SK-N-SH treated with all-trans-retinoic acid at 6 μM for 48 hours (cell line): ENCODE measurements at regions not wholly inside any gene's neighbourhood (a gene's known extent, or its start where the extent isn't known, plus 50 kb on each side); places are given as distances from the start of the nearest gene placed in this dataset.

Experiments
- ARNTL ChIP-seq: fragments of 450-650 bp; formaldehyde crosslinking; IDR thresholded peaks from 2 replicates; pipeline ENCODE4 v1.5.0; 2020; ENCODE audit warnings: low read depth, mild to moderate bottlenecking, moderate library complexity, borderline replicate concordance
- BACH2 ChIP-seq: fragments of 250-450 bp; sonication (Bioruptor Pico); IDR thresholded peaks from 2 replicates; pipeline ENCODE4 v1.9.0; 2021; ENCODE audit warnings: mild to moderate bottlenecking, borderline replicate concordance
- ESRRG ChIP-seq: fragments of 250-450 bp; sonication (Bioruptor Pico); IDR thresholded peaks from 2 replicates; pipeline ENCODE4 v1.6.1; 2021; ENCODE audit warnings: mild to moderate bottlenecking
- RARB ChIP-seq: fragments of 250-450 bp; sonication (Bioruptor Pico); IDR thresholded peaks from 2 replicates; pipeline ENCODE4 v1.8.0; 2021; ENCODE audit warnings: mild to moderate bottlenecking, moderate library complexity
- ZFP3 ChIP-seq: fragments of 250-450 bp; sonication (Bioruptor Pico); IDR thresholded peaks from 2 replicates; pipeline ENCODE4 v1.5.0; 2020; ENCODE audit warnings: mild to moderate bottlenecking, moderate library complexity
- ZNF70 ChIP-seq: fragments of 450-650 bp; formaldehyde crosslinking; IDR thresholded peaks from 2 replicates; pipeline ENCODE4 v1.5.0; 2020; ENCODE audit warnings: mild to moderate bottlenecking, moderate library complexity
- TF ChIP-seq, protein P1 (sequence below): fragments of 250-450 bp; sonication (Bioruptor Pico); IDR thresholded peaks from 2 replicates; pipeline ENCODE4 v1.8.0; 2020; ENCODE audit warnings: mild to moderate bottlenecking, moderate library complexity, borderline replicate concordance
- TF ChIP-seq, protein P2 (sequence below): fragments of 250-450 bp; sonication (Bioruptor Pico); IDR thresholded peaks from 2 replicates; pipeline ENCODE4 v1.5.1; 2020; ENCODE audit warnings: low read depth, mild to moderate bottlenecking, moderate library complexity

DNA sequence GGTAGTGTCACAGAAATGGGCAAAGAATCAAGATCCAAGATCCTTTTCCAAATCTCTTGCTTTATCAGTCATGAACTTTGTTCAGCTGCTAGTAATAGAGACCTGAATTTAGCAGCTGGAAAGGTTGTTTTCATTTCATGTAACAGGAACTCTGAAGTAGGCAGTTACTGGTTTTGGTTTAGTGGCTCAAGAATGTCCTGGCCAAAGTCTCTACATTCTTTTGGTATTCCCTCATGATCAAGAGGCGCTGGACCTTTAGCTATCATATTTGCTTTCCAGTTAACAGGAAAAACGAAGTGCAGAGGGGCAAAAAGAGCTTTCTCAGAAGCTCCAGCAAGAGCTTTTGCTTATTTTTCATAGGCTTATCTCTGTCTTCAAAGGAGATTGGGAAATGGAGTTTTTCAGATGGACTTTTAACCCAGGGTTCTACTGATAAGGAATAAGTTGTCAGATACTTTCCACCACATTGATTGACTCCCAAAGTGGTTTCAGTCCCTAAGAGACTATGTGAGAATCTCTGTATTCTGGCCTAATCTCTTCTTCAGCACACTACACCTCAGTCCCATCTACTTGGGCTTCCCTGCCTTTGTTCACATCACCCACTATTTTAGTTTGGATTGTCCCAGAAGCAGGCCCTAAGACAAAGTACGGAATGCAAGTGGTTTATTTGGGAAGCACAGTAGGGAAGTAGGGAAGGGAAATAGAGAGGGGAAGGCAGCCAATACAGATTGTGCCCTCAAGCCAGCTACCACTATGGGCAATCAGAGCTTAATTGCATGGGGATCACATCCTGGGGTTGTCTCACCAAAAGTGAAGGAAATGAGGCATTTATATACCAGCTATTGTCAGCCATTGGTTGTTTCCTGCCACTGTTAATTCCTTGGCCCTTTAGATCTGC is 359.3 kb downstream of the LRRC70 start:
- TF ChIP-seq BACH2 (CRISPR knock-in tag): no peak
- no peak for TF ChIP-seq ZFP3
- no peak for TF ChIP-seq ARNTL (CRISPR knock-in tag)
- TF ChIP-seq RARB (CRISPR knock-in tag): no peak
- TF ChIP-seq, protein P1, sequence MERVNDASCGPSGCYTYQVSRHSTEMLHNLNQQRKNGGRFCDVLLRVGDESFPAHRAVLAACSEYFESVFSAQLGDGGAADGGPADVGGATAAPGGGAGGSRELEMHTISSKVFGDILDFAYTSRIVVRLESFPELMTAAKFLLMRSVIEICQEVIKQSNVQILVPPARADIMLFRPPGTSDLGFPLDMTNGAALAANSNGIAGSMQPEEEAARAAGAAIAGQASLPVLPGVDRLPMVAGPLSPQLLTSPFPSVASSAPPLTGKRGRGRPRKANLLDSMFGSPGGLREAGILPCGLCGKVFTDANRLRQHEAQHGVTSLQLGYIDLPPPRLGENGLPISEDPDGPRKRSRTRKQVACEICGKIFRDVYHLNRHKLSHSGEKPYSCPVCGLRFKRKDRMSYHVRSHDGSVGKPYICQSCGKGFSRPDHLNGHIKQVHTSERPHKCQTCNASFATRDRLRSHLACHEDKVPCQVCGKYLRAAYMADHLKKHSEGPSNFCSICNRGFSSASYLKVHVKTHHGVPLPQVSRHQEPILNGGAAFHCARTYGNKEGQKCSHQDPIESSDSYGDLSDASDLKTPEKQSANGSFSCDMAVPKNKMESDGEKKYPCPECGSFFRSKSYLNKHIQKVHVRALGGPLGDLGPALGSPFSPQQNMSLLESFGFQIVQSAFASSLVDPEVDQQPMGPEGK: no peak
- TF ChIP-seq, protein P2, sequence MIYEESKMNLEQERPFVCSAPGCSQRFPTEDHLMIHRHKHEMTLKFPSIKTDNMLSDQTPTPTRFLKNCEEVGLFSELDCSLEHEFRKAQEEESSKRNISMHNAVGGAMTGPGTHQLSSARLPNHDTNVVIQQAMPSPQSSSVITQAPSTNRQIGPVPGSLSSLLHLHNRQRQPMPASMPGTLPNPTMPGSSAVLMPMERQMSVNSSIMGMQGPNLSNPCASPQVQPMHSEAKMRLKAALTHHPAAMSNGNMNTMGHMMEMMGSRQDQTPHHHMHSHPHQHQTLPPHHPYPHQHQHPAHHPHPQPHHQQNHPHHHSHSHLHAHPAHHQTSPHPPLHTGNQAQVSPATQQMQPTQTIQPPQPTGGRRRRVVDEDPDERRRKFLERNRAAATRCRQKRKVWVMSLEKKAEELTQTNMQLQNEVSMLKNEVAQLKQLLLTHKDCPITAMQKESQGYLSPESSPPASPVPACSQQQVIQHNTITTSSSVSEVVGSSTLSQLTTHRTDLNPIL (CRISPR knock-in tag): no peak
- no peak for TF ChIP-seq ZNF70 (CRISPR knock-in tag)
- no peak for TF ChIP-seq ESRRG (CRISPR knock-in tag)
